Naive B cell (primary cell): ENCODE measurements at regions not wholly inside any gene's neighbourhood (a gene's known extent, or its start where the extent isn't known, plus 50 kb on each side); places are given as distances from the start of the nearest gene placed in this dataset.

Experiments
- ATAC-seq, 2 donors: fragments of 150-1000 bp; cut with Tn5 transposase; 2 replicates each; pipeline ENCODE4 v1.10.0; 2021; ENCODE audit warnings: low read depth in 2 of 2, mild to moderate bottlenecking in 2 of 2, moderate library complexity in 2 of 2
- DNase-seq: peaks from one replicate; pipeline ENCODE4 v3.0.0; 2022
- H3K27ac Mint-ChIP-seq, 6 donors: one replicate each; pipeline ENCODE4 v1.8.0; 2020 to 2022; ENCODE audit warnings: mild to moderate bottlenecking in 6 of 6, mixed read lengths in 6 of 6, moderate library complexity in 5 of 6, inconsistent platforms in 2 of 6
- H3K27me3 Mint-ChIP-seq, 3 donors: one replicate each; pipeline ENCODE4 v1.8.0; 2021 to 2022; ENCODE audit warnings: mixed read lengths in 3 of 3, mild to moderate bottlenecking in 1 of 3
- H3K36me3 Mint-ChIP-seq, 2 donors: one replicate each; pipeline ENCODE4 v1.8.0; 2020 to 2022; ENCODE audit warnings: mixed read lengths in 2 of 2, inconsistent platforms in 1 of 2, mild to moderate bottlenecking in 1 of 2
- H3K4me1 Mint-ChIP-seq, 3 donors: one replicate each; pipeline ENCODE4 v1.8.0; 2020 to 2022; ENCODE audit warnings: mixed read lengths in 3 of 3, inconsistent platforms in 1 of 3, mild to moderate bottlenecking in 1 of 3, moderate library complexity in 1 of 3
- H3K4me3 Mint-ChIP-seq, 8 donors: one replicate each; pipeline ENCODE4 v1.8.0; 2020 to 2022; ENCODE audit warnings: mild to moderate bottlenecking in 8 of 8, mixed read lengths in 8 of 8, moderate library complexity in 8 of 8, inconsistent platforms in 2 of 8
- H3K9me3 Mint-ChIP-seq, 7 donors: one replicate each; pipeline ENCODE4 v1.8.0; 2020 to 2022; ENCODE audit warnings: mixed read lengths in 7 of 7, mild to moderate bottlenecking in 5 of 7, inconsistent platforms in 2 of 7, moderate library complexity in 1 of 7

GRCh38 chrX:107541244-107541643 lies 87.1 kb upstream of the PRPS1 start:
- no peaks in the 10 kb centered on the region for H3K9me3 Mint-ChIP-seq
- no peaks in the 10 kb centered on the region for H3K36me3 Mint-ChIP-seq
- H3K4me3 Mint-ChIP-seq = peak overlapping the region in 1 of 8 donors; percentile 38
- no peak overlapping the region for H3K27ac Mint-ChIP-seq
- DNase-seq = no peak
- H3K4me1 Mint-ChIP-seq = peaks cover 0 to 9% (median 0%) of the 10 kb centered on the region in 3 donors
- H3K27me3 Mint-ChIP-seq = no peaks in the 10 kb centered on the region
- no peak for ATAC-seq

GRCh38 chrX:107542040-107542439 lies 86.3 kb upstream of the PRPS1 start:
- H3K4me3 Mint-ChIP-seq = no peak overlapping the region
- ATAC-seq (no peak), DNase-seq (no peak)
- H3K4me1 Mint-ChIP-seq = peaks cover 0 to 9% (median 0%) of the 10 kb centered on the region in 3 donors
- no peaks in the 10 kb centered on the region for H3K36me3 Mint-ChIP-seq
- H3K27me3 Mint-ChIP-seq = no peaks in the 10 kb centered on the region
- H3K27ac Mint-ChIP-seq = no peak overlapping the region
- no peaks in the 10 kb centered on the region for H3K9me3 Mint-ChIP-seq

GRCh38 chrX:107542500-107542899 lies 85.8 kb upstream of the PRPS1 start:
- Mint-ChIP-seq H3K27me3 (no peaks in the 10 kb centered on the region), H3K36me3 (no peaks in the 10 kb centered on the region), H3K4me1 (peaks cover 0 to 9% (median 0%) of the 10 kb centered on the region in 3 donors), H3K27ac (no peak overlapping the region), H3K9me3 (no peaks in the 10 kb centered on the region), H3K4me3 (no peak overlapping the region)
- DNase-seq = no peak
- ATAC-seq = no peak

GRCh38 chrX:107547621-107548020 lies 80.7 kb upstream of the PRPS1 start:
- peaks cover 0 to 4% (median 0%) of the 10 kb centered on the region in 3 donors for H3K27me3 Mint-ChIP-seq

GRCh38 chrX:107548775-107549174 lies 79.5 kb upstream of the PRPS1 start:
- H3K27me3 Mint-ChIP-seq = peaks cover 0 to 4% (median 0%) of the 10 kb centered on the region in 3 donors
- ATAC-seq = no peak
- no peaks in the 10 kb centered on the region for H3K4me1 Mint-ChIP-seq
- no peaks in the 10 kb centered on the region for H3K9me3 Mint-ChIP-seq
- H3K36me3 Mint-ChIP-seq = no peaks in the 10 kb centered on the region
- no peak overlapping the region for H3K4me3 Mint-ChIP-seq
- H3K27ac Mint-ChIP-seq = no peak overlapping the region
- no peak for DNase-seq

More at GRCh38 chrX:107547621-107548020, 80.7 kb upstream of the PRPS1 start:
- H3K36me3 Mint-ChIP-seq = no peaks in the 10 kb centered on the region
- no peak overlapping the region for H3K4me3 Mint-ChIP-seq
- H3K4me1 Mint-ChIP-seq = no peaks in the 10 kb centered on the region
- DNase-seq (no peak), ATAC-seq (no peak)
- no peak overlapping the region for H3K27ac Mint-ChIP-seq
- no peaks in the 10 kb centered on the region for H3K9me3 Mint-ChIP-seq

GRCh38 chrX:107549504-107549903 lies 78.8 kb upstream of the PRPS1 start:
- Mint-ChIP-seq H3K27me3 (peaks cover 0 to 4% (median 0%) of the 10 kb centered on the region in 3 donors), H3K4me3 (no peak overlapping the region), H3K36me3 (no peaks in the 10 kb centered on the region), H3K4me1 (no peaks in the 10 kb centered on the region), H3K9me3 (no peaks in the 10 kb centered on the region), H3K27ac (no peak overlapping the region)
- DNase-seq (no peak), ATAC-seq (no peak)

- ATAC-seq (no peak), DNase-seq (no peak)
- no peak overlapping the region for H3K27ac Mint-ChIP-seq
- no peaks in the 10 kb centered on the region for H3K36me3 Mint-ChIP-seq
- H3K4me3 Mint-ChIP-seq = no peak overlapping the region
- H3K27me3 Mint-ChIP-seq = peaks cover 0 to 4% (median 0%) of the 10 kb centered on the region in 3 donors
- H3K4me1 Mint-ChIP-seq = no peaks in the 10 kb centered on the region
- peaks cover 0 to 3% (median 0%) of the 10 kb centered on the region in 7 donors for H3K9me3 Mint-ChIP-seq
These were observed 76.8 kb upstream of the PRPS1 start for GRCh38 chrX:107551546-107551945.

- H3K4me3 Mint-ChIP-seq = no peak overlapping the region
- H3K27me3 Mint-ChIP-seq = peaks cover 0 to 3% (median 0%) of the 10 kb centered on the region in 3 donors
- H3K4me1 Mint-ChIP-seq = no peaks in the 10 kb centered on the region
These were observed 75.4 kb upstream of the PRPS1 start for GRCh38 chrX:107552930-107553329.

GRCh38 chrX:107556967-107557366 lies 71.3 kb upstream of the PRPS1 start:
- no peak overlapping the region for H3K4me3 Mint-ChIP-seq
- no peak overlapping the region for H3K27ac Mint-ChIP-seq
- no peaks in the 10 kb centered on the region for H3K4me1 Mint-ChIP-seq
- ATAC-seq = no peak
- H3K36me3 Mint-ChIP-seq = peaks cover 0 to 6% of the 10 kb centered on the region in 2 donors
- H3K27me3 Mint-ChIP-seq = peaks cover 0 to 6% (median 0%) of the 10 kb centered on the region in 3 donors
- DNase-seq = no peak
- H3K9me3 Mint-ChIP-seq = peaks cover 0 to 3% (median 0%) of the 10 kb centered on the region in 7 donors

More at GRCh38 chrX:107552930-107553329, 75.4 kb upstream of the PRPS1 start:
- Mint-ChIP-seq H3K36me3 (no peaks in the 10 kb centered on the region), H3K27ac (no peak overlapping the region), H3K9me3 (peaks cover 0 to 3% (median 0%) of the 10 kb centered on the region in 7 donors)
- DNase-seq = no peak
- ATAC-seq = no peak

- peaks cover 0 to 3% (median 0%) of the 10 kb centered on the region in 7 donors for H3K9me3 Mint-ChIP-seq
These were observed 68.8 kb upstream of the PRPS1 start for GRCh38 chrX:107559506-107559905.

GRCh38 chrX:107560041-107560440 lies 68.3 kb upstream of the PRPS1 start:
- no peak overlapping the region for H3K4me3 Mint-ChIP-seq
- H3K27me3 Mint-ChIP-seq = peaks cover 0 to 12% (median 0%) of the 10 kb centered on the region in 3 donors
- ATAC-seq (no peak), DNase-seq (no peak)
- peaks cover 0 to 2% (median 0%) of the 10 kb centered on the region in 7 donors for H3K9me3 Mint-ChIP-seq
- H3K36me3 Mint-ChIP-seq = peaks cover 0 to 9% of the 10 kb centered on the region in 2 donors
- H3K27ac Mint-ChIP-seq = peak overlapping the region in 2 of 6 donors; percentile 7 to 29
- no peaks in the 10 kb centered on the region for H3K4me1 Mint-ChIP-seq

More at GRCh38 chrX:107559506-107559905, 68.8 kb upstream of the PRPS1 start:
- no peak overlapping the region for H3K27ac Mint-ChIP-seq
- peaks cover 0 to 12% (median 0%) of the 10 kb centered on the region in 3 donors for H3K27me3 Mint-ChIP-seq
- H3K4me1 Mint-ChIP-seq = no peaks in the 10 kb centered on the region
- H3K36me3 Mint-ChIP-seq = peaks cover 0 to 9% of the 10 kb centered on the region in 2 donors
- no peak overlapping the region for H3K4me3 Mint-ChIP-seq
- ATAC-seq (no peak), DNase-seq (no peak)

GRCh38 chrX:107560980-107561379 lies 67.3 kb upstream of the PRPS1 start:
- no peaks in the 10 kb centered on the region for H3K4me1 Mint-ChIP-seq
- H3K9me3 Mint-ChIP-seq = peaks cover 0 to 2% (median 0%) of the 10 kb centered on the region in 7 donors
- H3K27me3 Mint-ChIP-seq = peaks cover 0 to 12% (median 0%) of the 10 kb centered on the region in 3 donors
- no peak overlapping the region for H3K4me3 Mint-ChIP-seq
- no peak for ATAC-seq
- H3K36me3 Mint-ChIP-seq = peaks cover 0 to 9% of the 10 kb centered on the region in 2 donors
- no peak for DNase-seq
- no peak overlapping the region for H3K27ac Mint-ChIP-seq

GRCh38 chrX:107561468-107562215 lies 66.7 kb upstream of the PRPS1 start:
- peaks cover 0 to 12% (median 0%) of the 10 kb centered on the region in 3 donors for H3K27me3 Mint-ChIP-seq
- H3K9me3 Mint-ChIP-seq = peaks cover 0 to 2% (median 0%) of the 10 kb centered on the region in 7 donors
- ATAC-seq = no peak
- H3K27ac Mint-ChIP-seq = peak overlapping the region in 1 of 6 donors; percentile 16
- H3K4me1 Mint-ChIP-seq = no peaks in the 10 kb centered on the region
- DNase-seq = no peak
- H3K36me3 Mint-ChIP-seq = peaks cover 0 to 9% of the 10 kb centered on the region in 2 donors
- no peak overlapping the region for H3K4me3 Mint-ChIP-seq

GRCh38 chrX:107562482-107562881 lies 65.8 kb upstream of the PRPS1 start:
- Mint-ChIP-seq H3K36me3 (peaks cover 0 to 9% of the 10 kb centered on the region in 2 donors), H3K4me1 (no peaks in the 10 kb centered on the region), H3K4me3 (no peak overlapping the region), H3K9me3 (peaks cover 0 to 2% (median 0%) of the 10 kb centered on the region in 7 donors), H3K27ac (peak overlapping the region in 1 of 6 donors; percentile 72), H3K27me3 (peaks cover 0 to 12% (median 0%) of the 10 kb centered on the region in 3 donors)
- no peak for ATAC-seq
- no peak for DNase-seq
